ENCODE measurements at regions not wholly inside any gene's neighbourhood (a gene's known extent, or its start where the extent isn't known, plus 50 kb on each side); places are given as distances from the start of the nearest gene placed in this dataset.

- TF ChIP-seq POLR2A (IDR thresholded peaks at IDR 0.05; ENCODE audit: low read length) (no peak), GATA1 (IDR thresholded peaks at IDR 0.05; ENCODE audit: low read depth, low read length) (no peak)
These were observed 1868.9 kb downstream of the PCDH7 start for GRCh38 chr4:32589097-32589496.
